ENCODE measurements at regions not wholly inside any gene's neighbourhood (a gene's known extent, or its start where the extent isn't known, plus 50 kb on each side); places are given as distances from the start of the nearest gene placed in this dataset.

GRCh38 chr9:7370988-7371387 is 428.6 kb downstream of the DMAC1 start:
- intact Hi-C loops (cut with micrococcal nuclease; ENCODE audit: unreplicated experiment) = no loop called here

More at GRCh38 chr9:7370988-7371387, 428.6 kb downstream of the DMAC1 start:
- H3K27me3 ChIP-seq (ENCODE audit: control insufficient read depth in 1 of 2, insufficient read depth in 2 of 2, low read length in 2 of 2) = no peaks in the 10 kb centered on the region
- no peak for TF ChIP-seq PITX1 (CRISPR knock-in tag; IDR thresholded peaks at IDR 0.05)
- TF ChIP-seq POLR2G (IDR thresholded peaks at IDR 0.05; ENCODE audit: low read depth, low read length) = no peak
- TF ChIP-seq ZBTB33 (CRISPR knock-in tag; IDR thresholded peaks at IDR 0.05) = no peak
- no peak for TF ChIP-seq HMG20A (CRISPR knock-in tag; IDR thresholded peaks at IDR 0.05; ENCODE audit: borderline replicate concordance)
- no peak for TF ChIP-seq RCOR2 (CRISPR knock-in tag; IDR thresholded peaks at IDR 0.05)
- no peak for TF ChIP-seq NR2F6 (IDR thresholded peaks at IDR 0.05)
- no peak for TF ChIP-seq NR2F6 (CRISPR knock-in tag; IDR thresholded peaks at IDR 0.05)
- no peak for TF ChIP-seq CSRNP2 (CRISPR knock-in tag; conservative IDR thresholded peaks at IDR 0.05; ENCODE audit: low read depth)
- no peak for TF ChIP-seq ZNF609 (CRISPR knock-in tag; IDR thresholded peaks at IDR 0.05; ENCODE audit: borderline replicate concordance)
- TF ChIP-seq CCAR2 (optimal IDR thresholded peaks at IDR 0.05; ENCODE audit: low read depth, low read length) = no peak
- no peak for TF ChIP-seq ZNF430 (CRISPR knock-in tag; IDR thresholded peaks at IDR 0.05)
- TF ChIP-seq ETS1 (CRISPR knock-in tag; IDR thresholded peaks at IDR 0.05) = no peak
- no peak for TF ChIP-seq SIN3B (IDR thresholded peaks at IDR 0.05; ENCODE audit: low read length)
- no peak for TF ChIP-seq ZNF331 (CRISPR knock-in tag; IDR thresholded peaks at IDR 0.05)
- WGBS (ENCODE audit: low lambda C conversion rate) = 46% methylated on average over 3 of the region's 3 CpGs
- ChIA-PET POLR2A (no interaction called here), CTCF (ENCODE audit: low intra/inter-chr PET ratio, low total read pairs) (no interaction called here)
- H3K4me1 ChIP-seq (ENCODE audit: insufficient read depth, low read length) = peaks cover 25% of the 10 kb centered on the region
- DNase-seq (ENCODE audit: low spot score) (no peak), FAIRE-seq (no peak), ATAC-seq (no peak)
- no peaks in the 10 kb centered on the region for H3K9me3 ChIP-seq (ENCODE audit: low read length)
- no peaks in the 10 kb centered on the region for H4K20me1 ChIP-seq (ENCODE audit: insufficient read depth, low read length)
- no peak overlapping the region for H2AFZ ChIP-seq (ENCODE audit: low read length)
- no peak overlapping the region for H3K9ac ChIP-seq (ENCODE audit: insufficient read depth, low read depth, low read length)
- H3K4me2 ChIP-seq (ENCODE audit: low read depth, low read length) = no peak overlapping the region
- BruUV-seq (replicated peaks) = no TSS peak
- in situ Hi-C loops (cut with HindIII; ENCODE audit: extremely low pct_ligation_motif_present, low pct_unique_long_range_greater_than_20kb) = no loop called here
- no peak overlapping the region for H3K4me3 ChIP-seq (replicated peaks in 1 of 3; ENCODE audit: insufficient read depth in 1 of 3, low read depth in 2 of 3, low read length in 3 of 3)
- H3K79me2 ChIP-seq (ENCODE audit: insufficient read depth, low read length) = no peaks in the 10 kb centered on the region
- H3K27ac ChIP-seq (ENCODE audit: extremely low read length, insufficient read depth, low read length) = no peak overlapping the region
- H3K36me3 ChIP-seq (replicated peaks in 1 of 2; ENCODE audit: control insufficient read depth in 1 of 2, insufficient read depth in 2 of 2, low read length in 2 of 2) = no peaks in the 10 kb centered on the region

All from HepG2 (cell line).